ENCODE measurements at regions not wholly inside any gene's neighbourhood (a gene's known extent, or its start where the extent isn't known, plus 50 kb on each side); places are given as distances from the start of the nearest gene placed in this dataset.

- Mint-ChIP-seq H3K4me1 (ENCODE audit: low read depth) (no peaks in the 10 kb centered on the region), H3K36me3 (ENCODE audit: low read depth) (no peaks in the 10 kb centered on the region), H3K4me3 (no peak overlapping the region), H3K27ac (no peak overlapping the region), H3K27me3 (ENCODE audit: insufficient read depth) (no peaks in the 10 kb centered on the region), H3K9me3 (peaks cover 18% of the 10 kb centered on the region)
- intact Hi-C loops (cut with micrococcal nuclease), result no loop called here
- DNase-seq (ENCODE audit: low spot score), result no peak
These were observed 937.6 kb upstream of the SLIT2 start for GRCh38 chr4:19314116-19314515.

GRCh38 chr4:19309378-19309777, 942.3 kb upstream of the SLIT2 start:
- DNase-seq (ENCODE audit: low spot score), result no peak
- no peak overlapping the region for H3K4me3 Mint-ChIP-seq
- intact Hi-C loops (cut with micrococcal nuclease), result no loop called here

GRCh38 chr4:19304028-19304427, 947.7 kb upstream of the SLIT2 start:
- peaks cover 12% of the 10 kb centered on the region for H3K9me3 Mint-ChIP-seq

More at GRCh38 chr4:19309378-19309777, 942.3 kb upstream of the SLIT2 start:
- H3K9me3 Mint-ChIP-seq, result peaks cover 18% of the 10 kb centered on the region
- H3K27ac Mint-ChIP-seq, result no peak overlapping the region
- H3K27me3 Mint-ChIP-seq (ENCODE audit: insufficient read depth), result no peaks in the 10 kb centered on the region
- no peaks in the 10 kb centered on the region for H3K36me3 Mint-ChIP-seq (ENCODE audit: low read depth)
- H3K4me1 Mint-ChIP-seq (ENCODE audit: low read depth), result no peaks in the 10 kb centered on the region

GRCh38 chr4:19301527-19301926, 950.2 kb upstream of the SLIT2 start:
- no peak overlapping the region for H3K27ac Mint-ChIP-seq
- DNase-seq (ENCODE audit: low spot score), result no peak
- peaks cover 14% of the 10 kb centered on the region for H3K9me3 Mint-ChIP-seq
- H3K27me3 Mint-ChIP-seq (ENCODE audit: insufficient read depth), result no peaks in the 10 kb centered on the region
- intact Hi-C loops (cut with micrococcal nuclease), result no loop called here
- no peak overlapping the region for H3K4me3 Mint-ChIP-seq
- H3K4me1 Mint-ChIP-seq (ENCODE audit: low read depth), result no peaks in the 10 kb centered on the region
- H3K36me3 Mint-ChIP-seq (ENCODE audit: low read depth), result no peaks in the 10 kb centered on the region

More at GRCh38 chr4:19304028-19304427, 947.7 kb upstream of the SLIT2 start:
- H3K4me3 Mint-ChIP-seq, result no peak overlapping the region
- no peak for DNase-seq (ENCODE audit: low spot score)
- no peak overlapping the region for H3K27ac Mint-ChIP-seq
- H3K4me1 Mint-ChIP-seq (ENCODE audit: low read depth), result no peaks in the 10 kb centered on the region
- intact Hi-C loops (cut with micrococcal nuclease), result no loop called here
- H3K36me3 Mint-ChIP-seq (ENCODE audit: low read depth), result no peaks in the 10 kb centered on the region
- H3K27me3 Mint-ChIP-seq (ENCODE audit: insufficient read depth), result no peaks in the 10 kb centered on the region

GRCh38 chr4:19300213-19300612, 951.5 kb upstream of the SLIT2 start:
- peaks cover 24% of the 10 kb centered on the region for H3K9me3 Mint-ChIP-seq
- intact Hi-C loops (cut with micrococcal nuclease), result no loop called here
- H3K27me3 Mint-ChIP-seq (ENCODE audit: insufficient read depth), result no peaks in the 10 kb centered on the region
- H3K27ac Mint-ChIP-seq, result no peak overlapping the region
- no peak for DNase-seq (ENCODE audit: low spot score)
- H3K4me3 Mint-ChIP-seq, result no peak overlapping the region
- no peaks in the 10 kb centered on the region for H3K36me3 Mint-ChIP-seq (ENCODE audit: low read depth)
- H3K4me1 Mint-ChIP-seq (ENCODE audit: low read depth), result no peaks in the 10 kb centered on the region

GRCh38 chr4:19298998-19299397, 952.7 kb upstream of the SLIT2 start:
- H3K27me3 Mint-ChIP-seq (ENCODE audit: insufficient read depth), result no peaks in the 10 kb centered on the region
- no peak for DNase-seq (ENCODE audit: low spot score)
- H3K36me3 Mint-ChIP-seq (ENCODE audit: low read depth), result no peaks in the 10 kb centered on the region
- no peaks in the 10 kb centered on the region for H3K4me1 Mint-ChIP-seq (ENCODE audit: low read depth)
- intact Hi-C loops (cut with micrococcal nuclease), result no loop called here
- H3K9me3 Mint-ChIP-seq, result peaks cover 33% of the 10 kb centered on the region
- no peak overlapping the region for H3K27ac Mint-ChIP-seq
- no peak overlapping the region for H3K4me3 Mint-ChIP-seq

- Mint-ChIP-seq H3K36me3 (ENCODE audit: low read depth) (no peaks in the 10 kb centered on the region), H3K27ac (no peak overlapping the region), H3K9me3 (peaks cover 69% of the 10 kb centered on the region), H3K4me1 (ENCODE audit: low read depth) (no peaks in the 10 kb centered on the region), H3K4me3 (no peak overlapping the region), H3K27me3 (ENCODE audit: insufficient read depth) (no peaks in the 10 kb centered on the region)
- no peak for DNase-seq (ENCODE audit: low spot score)
- intact Hi-C loops (cut with micrococcal nuclease), result no loop called here
These were observed 957.9 kb upstream of the SLIT2 start for GRCh38 chr4:19293781-19294180.

GRCh38 chr4:19293080-19293479, 958.6 kb upstream of the SLIT2 start:
- Mint-ChIP-seq H3K27me3 (ENCODE audit: insufficient read depth) (no peaks in the 10 kb centered on the region), H3K4me1 (ENCODE audit: low read depth) (no peaks in the 10 kb centered on the region), H3K27ac (no peak overlapping the region), H3K9me3 (peaks cover 69% of the 10 kb centered on the region), H3K4me3 (no peak overlapping the region), H3K36me3 (ENCODE audit: low read depth) (no peaks in the 10 kb centered on the region)
- no peak for DNase-seq (ENCODE audit: low spot score)
- intact Hi-C loops (cut with micrococcal nuclease), result no loop called here

- peaks cover 46% of the 10 kb centered on the region for H3K9me3 Mint-ChIP-seq
- H3K4me1 Mint-ChIP-seq (ENCODE audit: low read depth), result no peaks in the 10 kb centered on the region
- DNase-seq (ENCODE audit: low spot score), result no peak
- intact Hi-C loops (cut with micrococcal nuclease), result no loop called here
- no peak overlapping the region for H3K4me3 Mint-ChIP-seq
- H3K27me3 Mint-ChIP-seq (ENCODE audit: insufficient read depth), result no peaks in the 10 kb centered on the region
- H3K27ac Mint-ChIP-seq, result no peak overlapping the region
- no peaks in the 10 kb centered on the region for H3K36me3 Mint-ChIP-seq (ENCODE audit: low read depth)
These were observed 964.8 kb upstream of the SLIT2 start for GRCh38 chr4:19286924-19287323.

GRCh38 chr4:19285146-19285545, 966.6 kb upstream of the SLIT2 start:
- H3K9me3 Mint-ChIP-seq, result peaks cover 45% of the 10 kb centered on the region
- no peaks in the 10 kb centered on the region for H3K27me3 Mint-ChIP-seq (ENCODE audit: insufficient read depth)
- intact Hi-C loops (cut with micrococcal nuclease), result no loop called here

GRCh38 chr4:19278665-19279064, 973.0 kb upstream of the SLIT2 start:
- Mint-ChIP-seq H3K9me3 (peaks cover 38% of the 10 kb centered on the region), H3K36me3 (ENCODE audit: low read depth) (no peaks in the 10 kb centered on the region), H3K27me3 (ENCODE audit: insufficient read depth) (no peaks in the 10 kb centered on the region), H3K4me1 (ENCODE audit: low read depth) (no peaks in the 10 kb centered on the region), H3K4me3 (no peak overlapping the region), H3K27ac (no peak overlapping the region)
- intact Hi-C loops (cut with micrococcal nuclease), result no loop called here
- DNase-seq (ENCODE audit: low spot score), result no peak

More at GRCh38 chr4:19285146-19285545, 966.6 kb upstream of the SLIT2 start:
- no peaks in the 10 kb centered on the region for H3K4me1 Mint-ChIP-seq (ENCODE audit: low read depth)
- no peak overlapping the region for H3K4me3 Mint-ChIP-seq
- H3K36me3 Mint-ChIP-seq (ENCODE audit: low read depth), result no peaks in the 10 kb centered on the region
- H3K27ac Mint-ChIP-seq, result no peak overlapping the region
- DNase-seq (ENCODE audit: low spot score), result no peak

- H3K36me3 Mint-ChIP-seq (ENCODE audit: low read depth), result no peaks in the 10 kb centered on the region
- intact Hi-C loops (cut with micrococcal nuclease), result no loop called here
- no peak overlapping the region for H3K4me3 Mint-ChIP-seq
- no peaks in the 10 kb centered on the region for H3K4me1 Mint-ChIP-seq (ENCODE audit: low read depth)
- no peaks in the 10 kb centered on the region for H3K27me3 Mint-ChIP-seq (ENCODE audit: insufficient read depth)
- DNase-seq (ENCODE audit: low spot score), result no peak
- peaks cover 21% of the 10 kb centered on the region for H3K9me3 Mint-ChIP-seq
- H3K27ac Mint-ChIP-seq, result no peak overlapping the region
These were observed 985.1 kb upstream of the SLIT2 start for GRCh38 chr4:19266566-19266965.

GRCh38 chr4:19262467-19262866, 989.2 kb upstream of the SLIT2 start:
- DNase-seq (ENCODE audit: low spot score), result no peak
- H3K36me3 Mint-ChIP-seq (ENCODE audit: low read depth), result no peaks in the 10 kb centered on the region
- H3K4me3 Mint-ChIP-seq, result no peak overlapping the region
- H3K4me1 Mint-ChIP-seq (ENCODE audit: low read depth), result no peaks in the 10 kb centered on the region
- H3K9me3 Mint-ChIP-seq, result peaks cover 21% of the 10 kb centered on the region
- intact Hi-C loops (cut with micrococcal nuclease), result no loop called here
- no peak overlapping the region for H3K27ac Mint-ChIP-seq
- H3K27me3 Mint-ChIP-seq (ENCODE audit: insufficient read depth), result no peaks in the 10 kb centered on the region

- H3K27me3 Mint-ChIP-seq (ENCODE audit: insufficient read depth), result no peaks in the 10 kb centered on the region
- H3K4me1 Mint-ChIP-seq (ENCODE audit: low read depth), result no peaks in the 10 kb centered on the region
- intact Hi-C loops (cut with micrococcal nuclease), result no loop called here
- DNase-seq (ENCODE audit: low spot score), result no peak
- H3K4me3 Mint-ChIP-seq, result no peak overlapping the region
- no peaks in the 10 kb centered on the region for H3K36me3 Mint-ChIP-seq (ENCODE audit: low read depth)
- H3K27ac Mint-ChIP-seq, result no peak overlapping the region
- H3K9me3 Mint-ChIP-seq, result peaks cover 25% of the 10 kb centered on the region
These were observed 991.4 kb upstream of the SLIT2 start for GRCh38 chr4:19260346-19260745.

All from activated T-helper 1 cell treated with anti-CD3 and anti-CD28 coated beads, Interleukin-12 subunit alpha, Interleukin-12 subunit beta, Interleukin-2, Interleukin-4 antibody, amounts not matched to agents 30 ng/mL and 10 ng/mL and 1 ng/mL, durations not matched to agents 14 hours and 24 hours and 36 hours (primary cell).